T-helper 2 cell treated with Interferon-gamma antibody and Interleukin-4, amounts not matched to agents 5 μg/mL and 100 μg/mL, for 36 hours (primary cell): ENCODE measurements at regions not wholly inside any gene's neighbourhood (a gene's known extent, or its start where the extent isn't known, plus 50 kb on each side); places are given as distances from the start of the nearest gene placed in this dataset.

Source experiments
- DNase-seq: peaks from one replicate; pipeline ENCODE4 v3.0.0; 2021; ENCODE audit warnings: low spot score
- H3K27ac Mint-ChIP-seq: one replicate; pipeline ENCODE4 v1.8.0; 2021; ENCODE audit warnings: mild to moderate bottlenecking, mixed read lengths
- H3K27me3 Mint-ChIP-seq: one replicate; pipeline ENCODE4 v1.8.0; 2021; ENCODE audit warnings: low read depth, mixed read lengths
- H3K36me3 Mint-ChIP-seq: one replicate; pipeline ENCODE4 v1.8.0; 2021; ENCODE audit warnings: low read depth, mixed read lengths
- H3K4me1 Mint-ChIP-seq: one replicate; pipeline ENCODE4 v1.8.0; 2021; ENCODE audit warnings: low read depth, mixed read lengths
- H3K4me3 Mint-ChIP-seq: one replicate; pipeline ENCODE4 v1.8.0; 2022; ENCODE audit warnings: mild to moderate bottlenecking, moderate library complexity, mixed read lengths
- H3K9me3 Mint-ChIP-seq: one replicate; pipeline ENCODE4 v1.8.0; 2021; ENCODE audit warnings: mixed read lengths

DNA sequence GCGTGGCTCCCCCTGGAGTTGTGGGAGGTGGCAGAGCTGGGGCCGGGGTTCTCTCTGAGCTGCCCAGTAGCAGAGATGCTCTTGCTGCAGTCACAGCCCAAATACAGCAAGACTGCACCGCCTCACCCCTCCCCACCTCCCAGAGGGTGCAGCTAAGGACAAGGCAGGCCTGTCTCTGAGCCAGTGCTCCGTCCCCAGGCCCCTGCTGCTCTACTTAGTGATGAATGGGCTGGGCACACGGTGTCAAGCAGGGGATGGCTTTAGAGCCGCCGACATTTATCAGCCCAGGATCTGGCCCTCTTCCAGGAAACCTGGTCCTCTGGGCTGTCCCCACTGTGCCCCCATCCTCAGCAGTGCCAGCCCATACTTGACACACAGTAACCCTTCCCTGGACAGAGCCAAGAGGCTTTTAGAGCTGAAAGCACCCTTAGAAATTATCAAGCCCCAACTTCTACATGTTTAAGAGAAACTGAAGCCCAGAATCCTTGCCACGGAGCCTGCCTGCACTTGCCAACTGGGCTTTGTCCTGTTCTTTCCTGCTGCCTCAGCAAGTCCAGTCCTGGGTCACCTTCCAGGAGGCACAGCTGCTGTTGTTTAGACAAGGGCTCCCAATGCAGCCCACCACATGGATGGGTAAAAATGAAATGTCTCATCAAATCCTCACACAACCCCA is 137.1 kb upstream of the UNC5B start:
- Mint-ChIP-seq H3K4me3 (no peak overlapping the region), H3K9me3 (no peaks in the 10 kb centered on the region), H3K36me3 (no peaks in the 10 kb centered on the region), H3K4me1 (no peaks in the 10 kb centered on the region), H3K27me3 (no peaks in the 10 kb centered on the region), H3K27ac (no peak overlapping the region)
- DNase-seq: no peak

DNA sequence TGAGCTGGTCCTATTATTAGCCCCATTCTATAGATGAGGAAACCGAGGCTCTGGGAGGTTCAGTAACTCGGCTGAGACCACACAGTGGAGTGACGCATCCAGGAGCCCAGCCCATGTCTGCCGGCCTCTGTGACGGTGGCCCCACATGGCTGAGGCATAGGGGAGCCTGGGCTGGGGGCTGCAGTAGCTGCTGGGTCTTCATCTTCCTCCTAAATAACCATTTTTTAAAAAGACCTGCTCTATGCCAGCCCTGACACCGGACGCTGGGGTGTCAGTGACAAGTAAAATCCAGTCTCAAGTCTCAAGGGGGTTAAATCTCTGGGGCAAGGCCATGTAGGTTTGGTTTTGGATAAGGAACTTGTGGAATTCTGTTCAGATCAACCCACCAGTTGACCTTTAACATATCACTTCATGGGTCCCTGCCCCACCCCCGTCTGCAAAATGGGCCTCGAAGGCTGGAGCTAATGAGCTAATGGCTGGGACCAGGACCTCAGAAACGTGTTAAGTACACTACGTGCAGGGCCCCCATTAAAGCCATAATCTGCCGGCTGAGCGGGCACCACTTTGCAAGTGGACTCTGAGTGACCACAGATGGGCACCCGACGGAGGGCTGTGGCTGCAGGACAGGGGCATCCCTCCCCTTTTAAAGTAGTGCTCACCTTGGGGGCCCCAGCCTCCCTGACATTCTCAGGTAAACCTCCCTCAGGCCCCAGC is 136.5 kb upstream of the UNC5B start:
- no peak overlapping the region for H3K27ac Mint-ChIP-seq
- H3K4me1 Mint-ChIP-seq: no peaks in the 10 kb centered on the region
- no peak overlapping the region for H3K4me3 Mint-ChIP-seq
- DNase-seq: no peak
- H3K27me3 Mint-ChIP-seq: no peaks in the 10 kb centered on the region
- H3K9me3 Mint-ChIP-seq: no peaks in the 10 kb centered on the region
- no peaks in the 10 kb centered on the region for H3K36me3 Mint-ChIP-seq

DNA sequence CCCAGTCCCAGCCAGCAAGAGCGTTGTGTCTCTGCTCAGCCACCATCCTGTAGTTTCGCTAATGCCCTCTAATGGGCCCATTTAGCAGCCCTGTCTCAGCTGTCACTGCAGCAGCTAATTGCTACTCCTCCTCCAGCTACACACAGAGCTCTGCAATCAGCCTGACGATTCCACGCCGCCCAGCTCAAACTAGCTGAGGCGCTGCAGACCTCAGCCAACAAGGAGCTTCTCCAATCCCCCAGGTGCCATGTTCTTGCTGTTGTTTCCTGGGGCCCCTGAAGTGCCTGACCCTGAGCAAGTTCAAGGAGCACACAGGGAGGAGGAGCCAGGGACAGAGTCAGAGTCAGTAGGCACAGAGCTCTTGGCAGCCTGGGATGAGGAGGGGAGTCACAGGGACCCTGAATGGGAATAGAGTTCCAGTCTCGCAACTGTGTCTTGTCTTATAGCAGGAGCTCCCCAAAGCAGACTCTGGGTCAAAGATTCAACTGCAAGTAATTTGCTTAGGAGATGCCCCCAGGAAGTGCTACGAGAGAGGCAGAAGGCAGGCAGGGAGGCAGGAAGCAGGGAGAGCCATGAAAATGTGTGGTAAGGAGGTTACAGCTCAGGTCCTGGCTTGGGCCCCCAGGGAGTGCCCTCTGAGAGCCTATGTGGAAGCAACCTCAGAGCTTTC is 135.8 kb upstream of the UNC5B start:
- Mint-ChIP-seq H3K4me1 (no peaks in the 10 kb centered on the region), H3K27ac (no peak overlapping the region), H3K27me3 (no peaks in the 10 kb centered on the region), H3K36me3 (no peaks in the 10 kb centered on the region), H3K9me3 (no peaks in the 10 kb centered on the region), H3K4me3 (no peak overlapping the region)
- DNase-seq: no peak

DNA sequence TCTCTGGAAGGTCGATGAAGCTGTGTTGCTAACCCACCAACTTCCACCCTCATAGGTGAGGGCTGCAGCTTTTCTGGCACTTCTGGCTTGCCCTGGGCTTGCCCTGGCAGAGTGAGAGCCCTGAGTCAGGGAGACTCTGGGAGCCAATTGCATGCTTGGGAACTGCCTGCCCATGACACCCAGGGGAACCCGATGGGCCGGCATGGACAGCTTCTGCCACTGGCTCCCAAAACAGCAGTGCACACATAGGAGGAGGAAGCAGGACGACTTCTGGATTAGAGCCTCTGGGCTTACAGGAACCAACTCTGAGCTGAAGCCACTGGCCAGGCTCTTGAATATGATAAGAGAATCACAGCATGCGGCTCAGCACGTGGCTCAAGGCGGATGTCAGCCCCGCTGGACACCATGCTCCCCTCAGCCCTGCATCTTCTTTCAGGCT is 135.2 kb upstream of the UNC5B start:
- H3K9me3 Mint-ChIP-seq: no peaks in the 10 kb centered on the region
- no peaks in the 10 kb centered on the region for H3K4me1 Mint-ChIP-seq
- no peaks in the 10 kb centered on the region for H3K27me3 Mint-ChIP-seq
- DNase-seq: no peak
- H3K36me3 Mint-ChIP-seq: no peaks in the 10 kb centered on the region
- H3K4me3 Mint-ChIP-seq: no peak overlapping the region
- H3K27ac Mint-ChIP-seq: no peak overlapping the region

DNA sequence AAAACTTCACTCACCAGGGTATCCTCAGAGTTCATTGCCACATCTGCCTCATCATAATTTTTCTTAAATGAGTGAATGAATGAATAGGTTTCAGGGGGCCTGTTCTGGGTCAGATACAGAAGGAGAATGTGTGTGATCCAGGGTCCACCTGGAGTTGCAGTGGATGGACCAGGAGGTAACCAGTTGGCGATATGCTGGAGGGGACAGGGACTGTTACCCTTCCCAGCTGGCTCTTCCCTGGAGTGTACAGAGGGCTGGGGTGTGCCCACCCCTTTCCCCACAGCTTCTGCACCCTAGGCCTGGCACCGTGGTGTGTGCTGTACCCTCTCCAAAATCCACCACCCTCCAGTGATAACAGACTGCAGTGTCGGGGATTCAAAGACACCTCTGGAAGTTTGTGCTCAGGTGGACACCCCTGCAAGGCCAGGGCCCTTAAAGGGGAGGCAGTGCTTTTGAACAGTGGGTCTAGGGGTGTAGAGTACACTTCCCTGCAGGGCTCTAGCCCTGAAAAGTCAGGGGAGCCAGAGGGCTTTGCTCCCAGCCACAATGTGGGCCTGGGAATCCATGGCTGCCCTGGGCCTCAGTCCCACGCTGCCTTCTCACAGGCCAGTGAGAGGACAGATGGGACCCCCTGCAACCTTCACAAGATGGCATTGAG is 134.4 kb upstream of the UNC5B start:
- no peaks in the 10 kb centered on the region for H3K9me3 Mint-ChIP-seq
- no peak overlapping the region for H3K27ac Mint-ChIP-seq
- no peaks in the 10 kb centered on the region for H3K4me1 Mint-ChIP-seq
- H3K4me3 Mint-ChIP-seq: no peak overlapping the region
- DNase-seq: no peak
- no peaks in the 10 kb centered on the region for H3K36me3 Mint-ChIP-seq
- no peaks in the 10 kb centered on the region for H3K27me3 Mint-ChIP-seq

DNA sequence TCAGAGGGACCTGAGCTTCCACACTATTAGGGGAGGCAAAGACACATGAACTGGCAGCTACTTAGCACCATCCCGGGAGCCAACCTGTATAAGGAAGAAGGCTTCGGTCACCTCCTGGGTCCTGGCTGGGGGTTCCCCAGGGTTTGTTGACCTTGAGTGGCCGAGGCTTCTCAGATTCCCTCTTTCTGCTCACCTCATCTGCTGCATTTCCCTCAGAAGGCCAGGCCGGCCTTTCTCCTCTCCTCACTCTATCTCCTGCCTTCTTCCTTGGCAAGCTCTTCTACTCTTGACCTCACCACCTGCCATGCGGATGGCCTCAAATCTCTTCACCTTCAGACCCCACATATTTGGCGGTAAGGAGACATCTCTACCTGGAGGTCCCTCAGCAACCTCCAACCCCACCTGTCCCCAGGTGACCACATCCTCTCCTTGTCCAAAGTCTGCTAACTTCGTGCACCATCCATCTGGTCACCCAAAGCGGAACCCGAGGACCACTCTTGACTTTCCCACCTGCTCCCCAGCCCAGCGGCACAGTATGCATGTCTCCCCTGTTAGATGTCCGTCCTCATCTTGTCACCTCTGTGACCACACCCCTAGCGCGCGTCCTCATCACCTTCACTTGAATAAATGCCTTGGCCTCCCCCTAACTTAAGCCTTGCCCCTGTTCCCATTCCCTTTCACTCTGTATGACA is 133.8 kb upstream of the UNC5B start:
- no peak overlapping the region for H3K4me3 Mint-ChIP-seq
- no peaks in the 10 kb centered on the region for H3K36me3 Mint-ChIP-seq
- no peaks in the 10 kb centered on the region for H3K27me3 Mint-ChIP-seq
- no peak overlapping the region for H3K27ac Mint-ChIP-seq
- no peaks in the 10 kb centered on the region for H3K4me1 Mint-ChIP-seq
- DNase-seq: no peak
- no peaks in the 10 kb centered on the region for H3K9me3 Mint-ChIP-seq

DNA sequence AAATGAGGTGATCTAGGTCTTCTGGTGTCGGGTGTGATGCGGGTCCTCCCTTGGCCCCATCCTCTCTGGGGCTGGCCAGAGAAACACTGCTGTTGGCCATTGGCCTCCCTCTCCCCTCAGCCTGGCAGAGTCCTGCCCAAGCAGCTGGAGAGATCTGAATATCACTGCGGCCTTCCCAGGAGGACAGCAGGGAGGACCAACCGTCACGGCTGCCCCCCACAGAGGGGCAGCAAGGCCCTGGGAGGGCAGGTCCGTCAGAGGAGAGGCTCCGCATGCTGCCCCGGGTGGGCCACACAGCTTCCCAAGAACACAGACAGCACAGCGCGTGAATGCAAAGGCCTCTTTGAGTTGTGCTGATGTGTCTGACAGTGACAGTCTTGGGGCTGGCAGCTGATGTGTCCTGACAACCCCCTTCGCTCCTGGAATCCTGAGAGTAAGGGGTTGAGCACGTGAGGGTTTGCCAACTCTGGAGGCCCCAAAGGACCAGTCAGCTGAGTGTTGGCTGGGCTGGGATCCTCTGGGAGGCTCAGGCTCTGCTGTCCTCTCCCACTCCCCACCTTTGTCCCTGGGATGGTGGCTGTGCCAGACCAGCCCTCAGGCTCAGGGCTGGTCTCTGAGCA is 132.5 kb upstream of the UNC5B start:
- no peak overlapping the region for H3K4me3 Mint-ChIP-seq
- no peaks in the 10 kb centered on the region for H3K27me3 Mint-ChIP-seq
- H3K36me3 Mint-ChIP-seq: no peaks in the 10 kb centered on the region
- no peak for DNase-seq
- H3K4me1 Mint-ChIP-seq: no peaks in the 10 kb centered on the region
- H3K9me3 Mint-ChIP-seq: no peaks in the 10 kb centered on the region
- no peak overlapping the region for H3K27ac Mint-ChIP-seq

DNA sequence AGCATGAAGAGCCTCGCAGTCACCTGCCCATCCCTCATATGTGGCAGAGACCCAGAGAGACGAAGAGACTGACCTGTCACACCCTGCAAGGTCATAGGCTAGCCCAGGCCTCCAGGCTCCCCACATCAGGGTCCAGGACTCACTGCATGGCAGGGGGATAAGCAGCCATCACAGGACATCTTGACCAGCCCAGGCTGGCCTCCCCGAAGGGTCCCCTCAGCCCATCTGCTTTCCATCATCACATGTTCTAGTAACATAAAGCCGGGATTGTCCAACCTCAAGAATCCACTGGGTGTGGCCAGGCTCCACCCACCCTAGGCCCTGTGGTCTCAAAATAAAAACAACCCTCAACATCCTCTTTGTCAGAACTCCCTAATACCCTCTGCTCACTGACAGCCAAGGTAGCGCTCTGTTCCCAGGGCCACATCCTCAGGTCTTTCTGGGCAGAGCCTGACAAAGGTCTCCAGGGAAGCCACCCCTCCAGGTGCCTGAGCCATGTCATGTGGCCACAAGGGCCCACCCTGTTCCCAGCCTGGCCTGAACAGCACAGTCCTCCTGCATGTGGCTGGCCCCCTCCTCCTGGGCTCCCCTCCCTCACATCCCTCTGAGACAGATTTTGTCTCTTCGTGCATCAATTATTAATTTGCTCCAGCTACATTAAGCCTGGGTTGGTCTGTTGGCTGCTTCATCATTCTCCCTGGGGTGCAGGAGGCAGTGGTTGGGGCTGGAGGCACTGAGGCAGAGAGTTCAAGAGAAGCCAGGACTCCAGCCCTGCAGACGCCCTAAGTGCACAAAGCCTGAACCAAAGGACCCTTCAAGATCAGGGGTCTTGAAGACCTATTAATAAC is 131.8 kb upstream of the UNC5B start:
- no peaks in the 10 kb centered on the region for H3K4me1 Mint-ChIP-seq
- no peak overlapping the region for H3K4me3 Mint-ChIP-seq
- H3K9me3 Mint-ChIP-seq: no peaks in the 10 kb centered on the region
- no peak for DNase-seq
- no peaks in the 10 kb centered on the region for H3K27me3 Mint-ChIP-seq
- no peaks in the 10 kb centered on the region for H3K36me3 Mint-ChIP-seq
- H3K27ac Mint-ChIP-seq: no peak overlapping the region

DNA sequence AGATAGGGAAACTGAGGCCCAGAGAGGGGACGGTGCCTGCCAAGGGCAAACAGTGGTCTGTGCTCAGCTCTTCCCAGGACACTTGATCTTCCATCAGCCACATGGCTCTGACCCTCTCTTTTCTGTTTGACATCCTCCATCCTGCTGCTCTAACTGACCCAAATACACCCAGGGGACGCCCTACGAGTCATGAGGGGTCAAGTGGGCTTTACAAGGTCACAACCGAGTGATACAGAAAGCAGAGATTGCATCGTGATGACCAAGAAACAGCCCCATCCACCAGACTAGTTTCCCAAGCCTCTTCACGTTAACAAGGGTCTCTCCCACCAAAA is 131.2 kb upstream of the UNC5B start:
- Mint-ChIP-seq H3K27ac (no peak overlapping the region), H3K36me3 (no peaks in the 10 kb centered on the region), H3K27me3 (no peaks in the 10 kb centered on the region), H3K9me3 (no peaks in the 10 kb centered on the region), H3K4me1 (no peaks in the 10 kb centered on the region), H3K4me3 (no peak overlapping the region)
- no peak for DNase-seq

DNA sequence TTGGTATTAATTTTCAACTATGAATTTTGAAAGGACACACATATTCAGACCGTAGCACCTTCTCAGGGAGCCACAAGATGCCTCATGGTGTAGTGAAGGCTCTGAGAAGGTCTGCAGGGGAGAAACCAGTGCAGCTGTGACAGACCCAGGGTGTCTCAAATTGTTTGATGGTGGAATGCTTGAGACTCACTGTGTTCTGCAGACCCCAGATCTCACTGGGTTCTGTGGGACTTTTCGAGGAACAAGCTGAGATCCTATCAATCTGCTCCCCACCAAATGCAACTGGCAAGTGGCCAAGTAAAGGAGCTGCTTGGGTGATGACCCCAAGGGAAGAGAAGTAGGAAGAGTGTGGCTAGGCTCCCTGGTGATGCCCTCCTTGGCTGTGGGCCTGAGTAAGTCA is 130.5 kb upstream of the UNC5B start:
- no peak overlapping the region for H3K4me3 Mint-ChIP-seq
- H3K9me3 Mint-ChIP-seq: no peaks in the 10 kb centered on the region
- H3K4me1 Mint-ChIP-seq: no peaks in the 10 kb centered on the region
- no peaks in the 10 kb centered on the region for H3K27me3 Mint-ChIP-seq
- no peak for DNase-seq
- no peak overlapping the region for H3K27ac Mint-ChIP-seq
- no peaks in the 10 kb centered on the region for H3K36me3 Mint-ChIP-seq

DNA sequence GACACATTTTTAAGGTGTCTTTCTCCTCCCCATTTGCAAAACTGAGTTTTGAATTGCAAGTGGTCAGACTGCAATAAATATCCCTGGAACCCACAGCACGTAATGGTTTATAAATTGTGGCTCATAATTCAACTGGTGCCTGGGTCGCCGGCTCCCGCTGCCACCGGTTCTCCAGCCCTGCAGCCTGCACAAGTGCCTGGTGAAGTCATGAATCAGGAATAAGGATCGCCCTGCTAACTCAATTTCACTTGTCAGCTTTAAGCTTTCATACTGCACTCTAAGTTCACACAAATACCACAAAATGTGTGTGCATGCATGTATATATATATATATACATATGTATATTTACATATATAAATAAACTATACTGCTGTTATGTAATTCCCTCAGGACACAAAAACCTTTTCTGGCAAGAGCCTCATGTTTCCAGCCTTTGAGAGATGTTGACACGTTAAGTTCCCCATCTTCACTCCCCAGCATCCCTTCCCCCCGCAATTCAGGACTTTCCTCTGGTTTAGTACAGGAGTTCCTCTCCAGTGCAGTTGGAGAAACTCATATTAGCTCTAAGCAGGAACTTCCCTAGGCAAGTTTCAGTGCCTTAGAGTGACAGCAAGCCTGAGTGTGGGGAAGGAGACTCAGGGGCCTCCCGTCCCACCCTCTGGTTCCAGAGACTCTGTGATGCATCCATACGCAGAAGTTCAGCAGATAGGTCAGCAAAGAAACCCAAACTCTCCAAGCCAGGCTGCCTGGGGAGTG is 129.2 kb upstream of the UNC5B start:
- no peaks in the 10 kb centered on the region for H3K36me3 Mint-ChIP-seq
- H3K9me3 Mint-ChIP-seq: no peaks in the 10 kb centered on the region
- H3K27ac Mint-ChIP-seq: no peak overlapping the region
- H3K27me3 Mint-ChIP-seq: no peaks in the 10 kb centered on the region
- H3K4me3 Mint-ChIP-seq: no peak overlapping the region
- no peak for DNase-seq
- H3K4me1 Mint-ChIP-seq: no peaks in the 10 kb centered on the region

DNA sequence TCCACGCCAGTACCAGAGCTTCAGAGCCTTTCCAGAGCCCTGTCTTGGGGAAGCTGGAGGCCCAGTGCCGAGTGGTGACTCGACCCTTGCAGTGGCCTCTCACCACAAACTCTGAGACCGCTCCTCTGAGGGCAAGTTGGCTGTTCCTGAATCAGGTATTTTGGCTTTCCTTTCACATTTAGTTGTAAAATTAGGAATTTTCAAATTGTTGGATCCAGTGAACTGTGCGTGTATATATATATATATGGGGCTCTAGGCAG is 128.7 kb upstream of the UNC5B start:
- no peak for DNase-seq
- Mint-ChIP-seq H3K27ac (no peak overlapping the region), H3K36me3 (no peaks in the 10 kb centered on the region), H3K27me3 (no peaks in the 10 kb centered on the region), H3K4me3 (no peak overlapping the region), H3K4me1 (no peaks in the 10 kb centered on the region), H3K9me3 (no peaks in the 10 kb centered on the region)
